ENCODE measurements at regions not wholly inside any gene's neighbourhood (a gene's known extent, or its start where the extent isn't known, plus 50 kb on each side); places are given as distances from the start of the nearest gene placed in this dataset.

DNA sequence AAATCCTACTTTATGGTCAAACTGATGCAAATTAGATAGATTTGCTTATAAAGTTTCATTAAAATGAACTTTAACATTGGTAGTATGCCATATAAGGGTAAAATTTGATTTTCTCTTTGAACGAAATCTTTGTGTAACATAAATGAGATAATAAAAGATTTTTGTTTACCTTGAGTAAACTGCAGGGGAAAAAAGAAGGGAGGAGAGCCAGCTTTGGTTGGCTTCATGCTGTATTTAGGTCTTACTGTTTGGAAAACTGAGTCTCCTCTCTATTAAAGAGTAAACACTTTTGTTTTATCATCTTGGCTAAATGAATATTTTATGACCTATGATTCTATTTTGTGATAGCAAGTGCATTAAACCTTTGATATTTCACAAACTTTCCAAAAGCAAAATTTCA, 267.6 kb downstream of the IPO8 start:
- Histone ChIP-seq H3K4me3 (no peak overlapping the region), H3K4me1 (no peaks in the 10 kb centered on the region), H3K36me3 (no peaks in the 10 kb centered on the region), H3K27me3 (no peaks in the 10 kb centered on the region), H3K27ac (no peak overlapping the region), H3K9me3 (peaks cover 0 to 7% of the 10 kb centered on the region in 2 donors)
- ATAC-seq (no peak), DNase-seq (no peak)
- intact Hi-C loops (cut with DNase I): no loop called here
- TF ChIP-seq, protein P1, sequence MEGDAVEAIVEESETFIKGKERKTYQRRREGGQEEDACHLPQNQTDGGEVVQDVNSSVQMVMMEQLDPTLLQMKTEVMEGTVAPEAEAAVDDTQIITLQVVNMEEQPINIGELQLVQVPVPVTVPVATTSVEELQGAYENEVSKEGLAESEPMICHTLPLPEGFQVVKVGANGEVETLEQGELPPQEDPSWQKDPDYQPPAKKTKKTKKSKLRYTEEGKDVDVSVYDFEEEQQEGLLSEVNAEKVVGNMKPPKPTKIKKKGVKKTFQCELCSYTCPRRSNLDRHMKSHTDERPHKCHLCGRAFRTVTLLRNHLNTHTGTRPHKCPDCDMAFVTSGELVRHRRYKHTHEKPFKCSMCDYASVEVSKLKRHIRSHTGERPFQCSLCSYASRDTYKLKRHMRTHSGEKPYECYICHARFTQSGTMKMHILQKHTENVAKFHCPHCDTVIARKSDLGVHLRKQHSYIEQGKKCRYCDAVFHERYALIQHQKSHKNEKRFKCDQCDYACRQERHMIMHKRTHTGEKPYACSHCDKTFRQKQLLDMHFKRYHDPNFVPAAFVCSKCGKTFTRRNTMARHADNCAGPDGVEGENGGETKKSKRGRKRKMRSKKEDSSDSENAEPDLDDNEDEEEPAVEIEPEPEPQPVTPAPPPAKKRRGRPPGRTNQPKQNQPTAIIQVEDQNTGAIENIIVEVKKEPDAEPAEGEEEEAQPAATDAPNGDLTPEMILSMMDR (IDR thresholded peaks at IDR 0.05): no peak

DNA sequence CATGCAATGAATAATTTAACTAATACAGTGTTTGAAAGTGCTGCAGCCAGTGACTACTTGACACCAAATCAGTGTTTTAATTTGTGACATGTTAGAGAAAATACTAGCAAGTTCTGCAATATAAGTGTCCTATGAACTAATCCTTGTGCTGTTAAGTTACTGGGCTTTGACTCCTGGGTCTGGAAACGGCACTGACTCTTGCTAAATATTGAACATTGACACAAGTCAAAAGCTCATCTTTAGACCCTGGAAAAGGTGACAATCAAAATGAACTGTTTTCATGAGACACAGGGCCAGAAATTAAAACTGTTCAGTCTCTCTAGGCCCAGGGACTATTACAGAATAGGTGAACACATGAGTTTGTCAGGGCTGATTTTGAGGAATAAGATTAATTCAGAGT, 268.1 kb downstream of the IPO8 start:
- H3K36me3 ChIP-seq: no peaks in the 10 kb centered on the region
- ATAC-seq (no peak), DNase-seq (no peak)
- no peak overlapping the region for H3K27ac ChIP-seq
- no peaks in the 10 kb centered on the region for H3K4me1 ChIP-seq
- H3K27me3 ChIP-seq: no peaks in the 10 kb centered on the region
- no peak overlapping the region for H3K4me3 ChIP-seq
- intact Hi-C loops (cut with DNase I): no loop called here
- TF ChIP-seq, protein P1 (IDR thresholded peaks at IDR 0.05): no peak
- H3K9me3 ChIP-seq: peaks cover 0 to 11% of the 10 kb centered on the region in 2 donors

DNA sequence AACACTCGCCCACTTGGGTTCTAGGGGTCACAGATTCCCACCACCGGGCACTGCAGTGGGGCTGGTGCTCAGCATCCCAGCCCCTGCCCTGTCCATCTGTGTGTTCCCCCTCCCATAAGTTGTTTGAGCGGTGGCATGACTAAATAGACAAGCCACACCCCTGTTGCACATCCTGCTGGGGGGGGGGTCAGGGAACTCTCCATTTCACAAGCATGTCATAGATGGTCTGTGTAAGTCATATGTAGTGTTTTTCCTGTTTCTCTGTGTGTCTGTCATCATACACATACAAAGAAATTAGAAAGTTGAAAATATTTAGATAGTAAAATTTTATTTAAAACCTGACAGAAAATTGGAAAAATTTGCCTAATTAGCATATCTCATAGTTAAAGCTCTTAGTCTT, 270.2 kb downstream of the IPO8 start:
- Histone ChIP-seq H3K27ac (no peak overlapping the region), H3K27me3 (no peaks in the 10 kb centered on the region), H3K9me3 (peaks cover 0 to 11% of the 10 kb centered on the region in 2 donors), H3K4me1 (no peaks in the 10 kb centered on the region), H3K36me3 (no peaks in the 10 kb centered on the region), H3K4me3 (no peak overlapping the region)
- TF ChIP-seq, protein P1 (IDR thresholded peaks at IDR 0.05): no peak
- intact Hi-C loops (cut with DNase I): no loop called here
- DNase-seq: no peak
- no peak for ATAC-seq

DNA sequence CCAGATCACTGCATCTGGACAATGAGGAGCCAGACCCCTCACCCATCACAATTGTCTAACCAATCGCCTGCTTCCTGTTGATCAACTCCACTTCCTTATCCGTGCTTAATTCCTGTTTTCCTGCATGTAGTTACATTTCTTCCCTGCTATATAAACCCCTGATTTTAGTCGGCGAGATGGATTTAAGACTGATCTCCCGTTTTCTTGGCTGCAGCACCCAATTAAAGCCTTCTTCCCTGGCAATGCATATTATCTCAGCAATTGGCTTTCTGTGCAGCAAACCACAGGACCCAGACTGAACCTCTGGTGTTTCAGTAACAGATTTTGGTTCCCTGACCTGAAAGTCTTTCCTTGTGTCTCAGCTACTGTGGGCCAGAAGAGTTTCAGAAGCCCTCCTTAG, 272.3 kb downstream of the IPO8 start:
- intact Hi-C loops (cut with DNase I): no loop called here
- no peaks in the 10 kb centered on the region for H3K36me3 ChIP-seq
- no peaks in the 10 kb centered on the region for H3K27me3 ChIP-seq
- ATAC-seq (no peak), DNase-seq (no peak)
- TF ChIP-seq, protein P1 (IDR thresholded peaks at IDR 0.05): no peak
- H3K4me3 ChIP-seq: no peak overlapping the region
- H3K9me3 ChIP-seq: peaks cover 0 to 19% of the 10 kb centered on the region in 2 donors
- no peaks in the 10 kb centered on the region for H3K4me1 ChIP-seq
- H3K27ac ChIP-seq: no peak overlapping the region

DNA sequence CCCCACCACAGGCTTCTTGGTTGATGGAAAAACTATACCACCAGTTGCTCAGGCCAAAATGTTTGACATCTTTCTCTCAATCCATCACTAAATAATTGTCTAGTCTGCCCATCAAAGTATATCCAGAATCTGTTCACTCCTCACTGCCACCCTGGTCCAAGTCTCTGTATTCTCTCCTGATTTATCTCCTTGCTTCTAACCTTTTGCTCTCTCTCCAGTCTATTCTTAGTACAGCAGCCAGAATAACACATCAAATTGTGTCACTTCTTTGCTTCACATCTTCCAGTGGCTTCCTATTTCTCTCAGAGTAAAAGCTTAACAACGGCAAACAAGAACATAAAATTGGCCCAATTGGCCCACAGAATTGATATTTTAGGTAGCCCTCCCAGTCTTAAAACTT, 272.8 kb downstream of the IPO8 start:
- no peaks in the 10 kb centered on the region for H3K36me3 ChIP-seq
- intact Hi-C loops (cut with DNase I): no loop called here

More for the DNA sequence above, 272.8 kb downstream of the IPO8 start:
- TF ChIP-seq, protein P1 (IDR thresholded peaks at IDR 0.05): no peak
- Histone ChIP-seq H3K9me3 (peaks cover 0 to 19% of the 10 kb centered on the region in 2 donors), H3K27me3 (no peaks in the 10 kb centered on the region), H3K4me1 (no peaks in the 10 kb centered on the region), H3K4me3 (no peak overlapping the region), H3K27ac (no peak overlapping the region)
- ATAC-seq (no peak), DNase-seq (no peak)

Measured in left lung (tissue), 4 donors.